Stimulated activated CD4-positive, alpha-beta T cell treated with anti-CD3 and anti-CD28 coated beads, TNF-alpha, amount 100 ng/mL, for 48 hours (primary cell): ENCODE measurements at regions not wholly inside any gene's neighbourhood (a gene's known extent, or its start where the extent isn't known, plus 50 kb on each side); places are given as distances from the start of the nearest gene placed in this dataset.
"Not testable (repeated sequence)": the region's sequence is repeated elsewhere in the genome, so short reads cannot be mapped to it uniquely, and the experiment has no call there.

Experiments used
- DNase-seq, 3 donors: peaks; one replicate each; pipeline ENCODE4 v3.0.0-alpha.2; 2020; ENCODE audit warnings: low read depth in 3 of 3

GRCh38 chr3:66629982-66630368, 129.2 kb upstream of the LRIG1 start:
- no peak for DNase-seq

- DNase-seq: no peak
Measured at GRCh38 chr3:66633402-66634381, 132.9 kb upstream of the LRIG1 start.

- DNase-seq: no peak
Measured at GRCh38 chr3:66638717-66639116, 137.9 kb upstream of the LRIG1 start.

GRCh38 chr3:66639809-66640356, 139.1 kb upstream of the LRIG1 start:
- no peak for DNase-seq

- DNase-seq: no peak
Measured at GRCh38 chr3:66642019-66642418, 141.2 kb upstream of the LRIG1 start.

- DNase-seq: no peak
Measured at GRCh38 chr3:66642484-66642883, 141.7 kb upstream of the LRIG1 start.

GRCh38 chr3:66644549-66644948, 143.7 kb upstream of the LRIG1 start:
- no peak for DNase-seq

GRCh38 chr3:66648975-66649374, 148.2 kb upstream of the LRIG1 start:
- no peak for DNase-seq

- DNase-seq: not testable (repeated sequence)
Measured at GRCh38 chr3:66651520-66651919, 150.7 kb upstream of the LRIG1 start.

GRCh38 chr3:66652100-66652499, 151.3 kb upstream of the LRIG1 start:
- not testable (repeated sequence) for DNase-seq

- DNase-seq: no peak
Measured at GRCh38 chr3:66655044-66655443, 154.2 kb upstream of the LRIG1 start.

GRCh38 chr3:66655671-66656070, 154.8 kb upstream of the LRIG1 start:
- DNase-seq: no peak

- DNase-seq: no peak
Measured at GRCh38 chr3:66656609-66657008, 155.8 kb upstream of the LRIG1 start.

GRCh38 chr3:66659056-66659455, 158.2 kb upstream of the LRIG1 start:
- no peak for DNase-seq

- DNase-seq: no peak
Measured at GRCh38 chr3:66661628-66662027, 160.8 kb upstream of the LRIG1 start.

GRCh38 chr3:66662894-66663293, 162.1 kb upstream of the LRIG1 start:
- DNase-seq: no peak

- no peak for DNase-seq
Measured at GRCh38 chr3:66665021-66665695, 164.3 kb upstream of the LRIG1 start.

- DNase-seq: no peak
Measured at GRCh38 chr3:66666362-66666761, 165.5 kb upstream of the LRIG1 start.

GRCh38 chr3:66667263-66667662, 166.4 kb upstream of the LRIG1 start:
- DNase-seq: no peak

GRCh38 chr3:66671291-66671690, 170.5 kb upstream of the LRIG1 start:
- DNase-seq: no peak

GRCh38 chr3:66672830-66673229, 172.0 kb upstream of the LRIG1 start:
- no peak for DNase-seq

GRCh38 chr3:66673293-66673692, 172.5 kb upstream of the LRIG1 start:
- no peak for DNase-seq

GRCh38 chr3:66675366-66675765, 174.5 kb upstream of the LRIG1 start:
- DNase-seq: no peak
